ENCODE measurements at regions not wholly inside any gene's neighbourhood (a gene's known extent, or its start where the extent isn't known, plus 50 kb on each side); places are given as distances from the start of the nearest gene placed in this dataset.

DNA sequence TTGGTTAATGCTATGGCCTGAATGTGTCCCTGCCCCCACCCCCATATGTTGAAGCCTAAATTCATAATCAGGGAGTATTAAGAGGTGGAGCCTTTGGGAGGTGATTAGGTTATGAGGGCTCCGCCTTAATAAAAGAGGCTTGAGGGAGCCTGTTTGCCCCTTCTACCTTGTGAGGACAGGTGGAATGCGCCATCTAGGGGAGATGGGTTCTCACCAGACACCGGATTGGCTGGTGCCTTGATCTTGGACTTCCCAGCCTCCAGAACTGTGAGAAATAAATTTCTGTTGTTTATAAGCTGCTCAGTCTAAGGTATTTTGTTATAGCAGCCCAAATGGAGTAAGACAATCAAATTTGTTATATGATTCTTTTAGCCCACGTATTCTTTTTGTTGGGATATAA is 148.3 kb downstream of the PTCSC3 start:
- no peak for DNase-seq

- DNase-seq, result no peak
These were observed 149.2 kb downstream of the PTCSC3 start for GRCh38 chr14:36027354-36027753.

DNA sequence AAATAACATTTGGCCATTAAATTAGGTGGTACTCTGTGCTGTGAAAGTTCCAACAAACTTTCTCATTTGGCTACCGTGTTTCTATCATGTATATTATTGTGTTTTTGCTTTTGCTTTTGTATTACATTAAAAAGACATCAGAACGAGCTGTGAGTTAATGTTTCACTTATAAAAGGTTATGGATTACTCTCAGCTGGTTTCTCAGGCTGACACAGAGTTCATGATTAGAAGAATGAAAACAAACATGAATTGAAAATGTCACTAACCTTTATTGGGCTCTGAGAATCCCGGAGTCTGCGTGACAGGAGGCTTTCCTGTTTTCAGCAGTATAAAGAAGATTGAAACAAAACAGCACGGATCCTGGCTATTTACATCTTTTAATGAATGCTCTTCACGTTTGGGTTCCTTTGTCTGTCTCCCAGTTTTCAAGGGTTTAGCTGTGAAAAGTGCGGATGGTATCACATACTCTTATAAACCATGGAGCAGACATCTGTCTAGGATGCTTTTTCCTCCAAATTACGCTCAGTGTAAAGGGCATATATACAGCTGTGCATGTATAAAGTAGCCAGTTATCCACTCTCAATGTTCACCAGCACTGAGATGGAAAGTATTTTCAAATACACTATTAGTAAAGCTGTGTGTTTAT is 153.6 kb downstream of the PTCSC3 start:
- DNase-seq, result no peak

DNA sequence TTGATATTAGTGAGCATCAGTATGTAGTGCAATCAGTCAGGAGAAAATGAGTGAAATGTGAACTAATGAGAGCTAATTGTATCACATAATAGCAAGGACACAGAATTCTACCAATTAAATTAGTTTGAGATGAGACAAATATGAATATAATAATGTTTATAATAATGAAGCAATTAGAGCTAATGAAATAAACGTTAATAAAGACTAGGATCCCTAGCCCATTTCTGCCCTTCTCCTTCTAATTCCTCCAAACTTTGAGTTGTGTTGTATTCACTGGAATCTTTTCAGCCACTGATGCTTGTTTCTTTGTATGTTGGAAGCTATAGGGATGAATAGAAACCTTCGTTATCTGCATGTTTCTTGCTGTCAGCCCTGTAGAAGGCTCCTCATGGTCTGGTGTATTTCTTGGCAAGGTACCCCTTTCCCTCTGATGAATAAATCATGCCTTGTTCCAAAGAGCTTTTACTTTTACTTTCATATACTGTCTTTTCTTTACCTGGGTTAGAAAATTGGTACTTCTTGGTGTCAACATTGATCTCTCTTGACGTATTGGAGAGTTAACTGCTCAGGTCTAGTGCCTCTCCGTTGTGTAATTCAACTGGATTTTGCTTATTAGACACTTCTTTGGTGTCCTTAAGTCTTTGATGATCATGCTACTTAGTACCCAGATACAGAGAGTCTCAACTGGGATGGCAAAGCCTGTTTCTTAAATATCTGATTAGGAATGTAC is 154.8 kb downstream of the PTCSC3 start:
- no peak for DNase-seq

DNA sequence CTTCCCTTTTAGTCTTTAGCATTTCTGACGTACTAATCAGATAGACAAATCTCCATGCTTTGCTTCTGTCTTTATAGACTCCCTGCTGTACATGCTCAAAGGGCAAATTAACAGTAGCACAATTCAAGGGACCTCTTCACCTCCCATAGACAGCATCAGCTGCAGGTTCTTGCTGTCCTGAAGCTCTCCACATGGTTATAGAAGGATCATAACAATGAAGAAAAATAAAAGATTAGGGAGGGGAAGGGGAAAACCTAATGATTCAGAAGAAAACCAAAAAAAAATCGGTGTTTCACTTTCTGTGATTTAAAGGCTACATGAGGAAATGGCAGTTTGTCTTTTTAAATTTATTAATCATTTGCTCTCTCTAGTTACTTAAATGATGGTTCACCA is 155.5 kb downstream of the PTCSC3 start:
- no peak for DNase-seq

DNA sequence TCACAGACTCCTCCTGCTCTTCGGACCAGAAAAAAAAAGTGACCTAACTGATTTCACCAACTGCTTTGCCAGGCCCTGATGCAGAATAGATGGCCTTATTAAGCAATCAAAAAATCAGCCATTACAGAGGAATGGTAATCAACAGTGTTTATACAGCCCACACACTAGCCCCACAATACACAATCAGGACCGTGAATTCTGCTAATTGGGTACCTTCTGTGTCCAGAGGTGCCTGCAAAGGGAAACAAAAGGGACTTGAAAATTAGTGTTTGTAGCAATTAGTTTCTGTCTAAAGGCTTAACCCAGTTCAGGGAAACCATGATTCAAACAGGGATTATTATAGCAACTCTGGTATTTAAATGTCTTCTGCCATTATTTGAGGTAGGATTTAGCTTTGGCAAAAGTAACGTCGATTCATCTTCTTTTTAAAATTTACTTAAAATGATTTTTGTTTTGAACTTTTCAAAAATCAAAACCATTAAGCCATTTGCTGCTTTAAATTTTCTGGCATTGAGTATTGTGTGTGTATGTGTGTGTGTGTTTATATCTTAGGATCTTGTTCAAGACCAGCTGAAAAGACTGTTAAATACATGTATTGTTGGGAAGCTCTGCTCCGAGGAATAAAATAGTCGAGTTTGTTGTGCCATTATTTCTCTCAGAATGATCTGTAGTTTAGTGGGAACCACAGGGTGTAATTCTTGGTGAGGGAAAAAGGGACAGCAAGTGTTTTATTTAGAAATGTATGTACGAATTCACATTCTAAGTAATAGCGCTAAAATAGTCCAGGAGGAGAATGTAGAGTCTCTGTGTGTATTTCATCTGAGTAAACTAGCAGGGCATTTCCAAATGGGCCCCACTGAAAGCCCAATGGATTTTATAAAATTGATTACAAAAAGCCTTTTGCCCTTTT is 156.1 kb downstream of the PTCSC3 start:
- no peak for DNase-seq

GRCh38 chr14:36019126-36019525 is 157.4 kb downstream of the PTCSC3 start:
- DNase-seq, result no peak

- no peak for DNase-seq
These were observed 162.3 kb downstream of the PTCSC3 start for GRCh38 chr14:36014236-36014635.

DNA sequence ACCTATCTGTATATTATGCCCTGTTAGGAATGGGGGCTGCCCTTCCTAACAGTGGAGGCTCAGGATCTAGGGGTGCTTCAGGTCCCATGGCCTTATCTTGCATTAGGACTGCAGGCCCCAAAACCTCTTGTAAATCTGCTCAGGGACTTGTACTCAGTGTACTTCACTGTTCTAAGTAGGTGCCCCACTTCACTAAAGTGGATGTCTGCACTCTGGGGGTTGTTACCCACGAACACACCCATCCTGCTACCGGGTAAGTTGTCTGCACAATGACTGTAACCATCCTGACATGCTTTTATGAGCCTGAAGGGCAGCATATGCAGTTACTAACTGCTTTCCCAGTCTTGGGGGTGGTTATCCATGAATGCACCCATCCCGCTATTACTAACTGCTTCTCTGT is 163.0 kb downstream of the PTCSC3 start:
- no peak for DNase-seq

DNA sequence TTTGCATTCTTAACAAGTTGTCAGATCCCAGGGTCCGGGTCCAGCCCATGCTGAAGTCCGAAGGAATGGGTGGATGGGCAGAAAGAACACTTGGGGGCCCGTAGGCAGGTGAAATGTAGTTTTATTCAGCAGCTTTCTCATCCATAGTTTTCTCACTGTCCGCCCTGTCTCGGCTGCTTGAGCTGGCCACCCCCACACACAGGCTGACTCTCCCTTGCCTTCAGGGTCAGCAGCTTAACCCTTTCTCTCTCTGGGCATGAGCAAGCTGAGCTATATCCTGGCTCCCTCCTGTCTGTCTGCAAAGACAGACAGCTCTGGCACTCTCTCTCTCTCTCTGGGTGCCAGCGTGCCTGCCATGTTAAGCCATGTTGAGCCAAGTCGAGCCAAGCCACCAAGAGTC is 163.9 kb downstream of the PTCSC3 start:
- DNase-seq, result no peak

- DNase-seq, result no peak
These were observed 166.9 kb downstream of the PTCSC3 start for GRCh38 chr14:36009643-36010042.

- DNase-seq, result no peak
These were observed 169.9 kb downstream of the PTCSC3 start for GRCh38 chr14:36006623-36007022.

DNA sequence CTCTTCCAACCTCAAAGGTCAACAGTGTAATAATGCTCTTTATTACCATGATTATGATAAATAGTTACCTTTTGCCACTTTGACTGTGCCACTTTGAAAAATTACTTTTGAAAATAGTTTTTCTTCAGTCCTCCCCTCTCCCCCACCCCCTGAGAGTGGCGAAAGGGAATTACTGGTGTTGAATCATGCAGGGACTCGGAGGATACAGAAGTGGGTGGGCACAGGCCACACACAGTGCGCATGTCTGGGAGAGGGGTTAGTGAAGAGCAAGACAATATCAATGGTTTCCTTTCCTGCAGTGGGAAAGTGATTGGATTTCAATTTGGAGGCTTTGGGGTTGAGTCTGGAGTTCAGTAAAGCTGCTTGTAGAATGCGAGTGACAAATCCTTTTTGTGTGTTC is 170.9 kb downstream of the PTCSC3 start:
- no peak for DNase-seq

- no peak for DNase-seq
These were observed 174.6 kb downstream of the PTCSC3 start for GRCh38 chr14:36001936-36002335.

GRCh38 chr14:35999294-35999693 is 173.2 kb downstream of the BRMS1L start:
- DNase-seq, result no peak

DNA sequence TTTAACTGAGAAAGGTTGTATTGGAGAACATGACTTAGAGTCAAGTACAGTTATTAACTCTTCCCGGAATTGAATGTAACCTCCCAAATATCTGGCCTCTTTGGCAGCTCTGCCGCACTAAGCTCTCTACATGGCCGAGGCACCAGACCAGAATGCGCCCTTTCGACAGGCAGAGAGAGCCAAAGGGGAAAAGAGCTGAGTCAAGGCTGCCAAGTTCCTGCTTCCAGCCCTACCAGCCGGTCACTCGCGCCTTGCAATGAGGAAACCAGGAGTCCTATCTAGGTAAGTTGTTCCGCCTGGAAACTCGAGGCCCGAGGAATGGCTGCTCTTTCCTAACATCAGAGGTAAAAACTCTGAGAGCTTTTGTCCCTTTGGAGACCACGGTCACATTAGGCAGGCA is 172.2 kb downstream of the BRMS1L start:
- DNase-seq, result no peak

- no peak for DNase-seq
These were observed 167.5 kb downstream of the BRMS1L start for GRCh38 chr14:35993684-35993960.

DNA sequence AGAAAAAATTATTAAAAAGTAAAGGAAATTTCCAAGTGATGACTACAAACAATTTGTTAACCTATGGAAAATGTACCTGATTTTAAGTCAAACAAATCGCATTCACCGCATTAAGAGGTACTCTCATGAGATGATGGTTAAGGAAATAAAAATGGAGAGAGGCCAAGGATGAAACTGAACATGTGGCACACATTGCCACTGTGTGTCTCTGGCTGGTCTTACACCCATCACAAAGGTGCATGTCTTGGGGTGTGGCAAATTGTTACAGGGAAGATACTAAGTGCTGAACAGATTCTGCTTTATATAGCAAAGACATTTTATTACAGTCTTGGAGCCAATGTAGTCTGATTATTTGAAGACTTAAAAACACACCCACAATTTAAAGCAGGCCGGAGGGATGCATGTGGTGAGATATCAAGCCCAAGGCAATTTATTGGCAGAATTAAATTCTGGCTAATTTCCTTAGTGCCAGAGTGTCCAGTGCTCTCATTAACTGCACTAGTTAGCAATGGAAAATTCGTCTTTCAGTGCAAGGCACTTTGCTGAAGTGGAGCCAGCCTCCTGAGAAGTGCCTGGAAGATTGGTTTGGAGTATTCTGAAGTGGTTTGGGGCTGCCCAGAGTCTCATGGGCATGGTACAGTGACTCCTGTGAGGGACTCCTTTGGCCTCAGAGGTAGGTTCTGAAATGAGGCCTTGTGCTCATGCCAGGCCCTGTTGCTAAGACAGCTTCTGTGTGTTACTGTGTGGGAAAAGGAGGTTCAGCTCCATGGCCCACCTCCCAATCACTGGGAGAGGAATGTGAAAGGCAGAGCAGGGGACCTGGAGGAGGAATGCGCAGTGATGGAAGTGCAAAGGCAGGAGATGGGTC is 166.9 kb downstream of the BRMS1L start:
- no peak for DNase-seq

DNA sequence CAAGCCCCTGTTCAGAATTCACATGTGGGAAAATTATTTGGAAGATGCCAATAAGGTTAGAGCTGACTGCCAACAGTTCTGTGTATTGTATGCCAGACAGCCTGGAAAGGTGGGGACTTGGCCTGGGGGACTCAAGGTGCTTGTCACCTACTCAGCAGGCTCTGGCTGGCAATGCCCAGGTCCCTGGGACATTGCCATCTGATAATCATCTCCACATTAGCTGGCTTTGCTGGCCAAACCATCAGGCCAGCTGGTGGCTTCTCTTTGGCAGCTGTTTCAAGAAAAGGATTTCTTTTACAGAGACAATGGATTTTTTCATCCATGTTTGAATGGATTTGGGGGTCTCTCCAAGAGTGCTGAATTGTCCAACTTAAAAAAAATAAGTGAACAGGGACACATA is 165.2 kb downstream of the BRMS1L start:
- DNase-seq, result no peak

DNA sequence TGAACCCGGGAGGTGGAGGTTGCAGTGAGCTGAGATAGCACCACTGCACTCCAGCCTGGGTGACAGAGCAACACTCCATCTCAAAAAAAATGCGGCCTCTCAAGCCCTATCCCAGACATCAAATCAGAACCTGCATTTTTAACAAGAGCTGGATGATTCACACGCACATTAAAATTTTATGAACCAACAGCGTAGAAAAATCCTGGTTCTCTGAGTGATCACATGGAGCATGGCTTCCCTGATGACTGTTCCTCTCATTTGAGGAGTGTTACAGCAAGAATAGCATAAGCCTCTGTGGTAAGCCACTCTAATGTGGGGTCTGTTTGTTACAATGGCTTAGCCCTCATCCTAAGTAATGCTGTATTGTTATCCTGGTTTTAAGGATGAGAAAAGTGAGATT is 163.6 kb downstream of the BRMS1L start:
- no peak for DNase-seq

DNA sequence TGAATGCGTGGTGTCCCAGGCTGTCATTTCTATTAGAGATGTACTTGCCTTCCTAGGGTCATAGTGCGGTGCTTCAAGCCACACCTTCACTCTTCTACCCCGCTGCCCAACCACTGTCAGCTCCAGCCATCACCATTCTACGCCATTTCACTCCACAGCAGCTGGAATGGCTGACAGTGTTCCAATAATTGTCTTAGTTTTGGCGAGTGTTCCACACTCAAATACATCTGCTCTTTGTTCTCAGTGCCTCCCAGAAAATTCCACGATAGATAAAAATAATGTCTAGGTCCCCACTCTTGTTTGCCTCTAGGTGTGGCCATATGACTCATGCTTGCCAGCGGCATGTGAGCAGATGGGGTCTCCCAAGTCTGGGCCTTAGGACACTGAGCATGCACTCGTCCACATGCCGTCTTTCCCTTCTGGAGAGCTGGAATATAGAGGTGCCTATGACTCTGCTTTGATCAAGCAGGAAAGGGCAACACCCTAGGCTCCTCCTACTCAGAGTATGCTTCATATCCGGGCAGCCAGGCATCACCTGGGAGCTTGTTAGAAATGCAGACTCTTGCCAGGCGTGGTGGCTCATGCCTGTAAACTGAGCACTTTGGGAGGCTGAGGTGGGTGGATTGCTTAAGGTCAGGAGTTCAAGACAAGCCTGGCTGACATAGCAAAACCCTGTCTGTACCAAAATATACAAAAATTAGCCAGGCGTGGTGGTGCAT is 163.0 kb downstream of the BRMS1L start:
- DNase-seq, result no peak

GRCh38 chr14:35988550-35988949 is 162.4 kb downstream of the BRMS1L start:
- DNase-seq, result no peak
